Gastrocnemius medialis (tissue), 4 donors: ENCODE measurements at regions not wholly inside any gene's neighbourhood (a gene's known extent, or its start where the extent isn't known, plus 50 kb on each side); places are given as distances from the start of the nearest gene placed in this dataset.

Experiments used
- ATAC-seq, 2 donors: fragments of 150-250 bp; one replicate each; pipeline ENCODE4 v1.9.1; 2016
- DNase-seq, 2 donors: peaks; one replicate each; pipeline ENCODE4 v3.0.0-alpha.2; 2019
- H3K27ac ChIP-seq, 4 donors: fragments of 200-600 bp; sonication (generic); 1 replicate in 1 of 4; 2 replicates in 3 of 4; pipeline ENCODE4 v1.5.1; 2016 to 2018; ENCODE audit warnings: mild to moderate bottlenecking in 2 of 4, moderate library complexity in 1 of 4
- H3K27me3 ChIP-seq, 3 donors: fragments of 200-600 bp; sonication (generic) in 2 of 3; 1 replicate in 1 of 3; 2 replicates in 2 of 3; pipeline versions ENCODE4 v1.5.1 to v1.6.0; 2016 to 2019; ENCODE audit warnings: mild to moderate bottlenecking in 1 of 3, moderate library complexity in 1 of 3
- H3K36me3 ChIP-seq, 2 donors: fragments of 200-600 bp; sonication (generic) in 1 of 2; one replicate each; pipeline ENCODE4 v1.5.1; 2017 to 2018
- H3K4me1 ChIP-seq, 2 donors: fragments of 200-600 bp; sonication (generic) in 1 of 2; one replicate each; pipeline ENCODE4 v1.5.1; 2016 to 2017; ENCODE audit warnings: mild to moderate bottlenecking in 2 of 2
- H3K4me3 ChIP-seq, 4 donors: fragments of 200-600 bp; sonication (generic) in 3 of 4; 1 replicate in 1 of 4; 2 replicates in 3 of 4; pipeline ENCODE4 v1.5.1; 2016 to 2019; ENCODE audit warnings: mild to moderate bottlenecking in 2 of 4
- H3K9me3 ChIP-seq, 3 donors: fragments of 200-600 bp; sonication (generic) in 2 of 3; 1 replicate in 1 of 3; 2 replicates in 2 of 3; pipeline ENCODE4 v1.5.1; 2016 to 2019
- POLR2A ChIP-seq, 2 donors: fragments of 450-650 bp; IDR thresholded peaks; one replicate each; pipeline ENCODE4 v1.6.1; 2017; ENCODE audit warnings: antibody characterized with exemption in 2 of 2, mild to moderate bottlenecking in 2 of 2, moderate library complexity in 2 of 2
- in situ Hi-C, 4 donors: fragments of 200-750 bp; cut with MboI; loops; one replicate each; pipeline versions ENCODE4 v1.15.0 to v1.8.0; 2017; ENCODE audit warnings: low sequenced_read_pairs in 4 of 4
- intact Hi-C: fragments of 100-400 bp; cut with DNase I; formaldehyde crosslinking; loops from one replicate; pipeline ENCODE4 v1.15.1; 2023; ENCODE audit warnings: low total_unique reads
- TF ChIP-seq, protein P1 (sequence below), 5 experiments: fragments of 450-650 bp in 3 of 5; fragments of 200-600 bp in 2 of 5; sonication (generic) in 2 of 5; IDR thresholded peaks in 4 of 5; conservative IDR thresholded peaks in 1 of 5; 1 replicate in 4 of 5; 2 replicates in 1 of 5; pipeline ENCODE4 v1.5.1; 2016 to 2019; ENCODE audit warnings: antibody characterized with exemption in 5 of 5, mild to moderate bottlenecking in 3 of 5, moderate library complexity in 3 of 5

DNA sequence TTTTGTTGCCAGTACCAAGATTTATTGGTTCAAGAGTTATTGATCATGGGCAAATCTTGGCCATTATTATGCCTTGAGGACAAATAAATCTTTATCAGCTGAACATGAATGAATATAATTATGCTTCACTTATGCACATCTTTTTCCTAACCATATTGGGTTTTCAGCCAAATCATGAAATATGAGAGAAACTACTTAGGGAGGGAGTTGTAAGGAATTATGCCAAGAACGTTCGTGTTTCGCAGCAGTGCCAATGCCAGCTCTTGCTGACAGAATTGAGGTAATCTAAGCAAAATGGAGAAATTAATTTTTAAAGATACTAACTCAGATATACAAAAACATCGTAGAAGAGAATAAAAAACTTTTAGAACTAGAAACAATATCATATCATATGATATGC, 301.1 kb upstream of the SASH1 start:
- in situ Hi-C loops: no loop called here
- DNase-seq (no peak), ATAC-seq (no peak)
- H3K4me1 ChIP-seq: no peaks in the 10 kb centered on the region
- no peaks in the 10 kb centered on the region for H3K9me3 ChIP-seq
- no peaks in the 10 kb centered on the region for H3K27me3 ChIP-seq
- no peak overlapping the region for H3K27ac ChIP-seq
- intact Hi-C loops: no loop called here
- no peaks in the 10 kb centered on the region for H3K36me3 ChIP-seq
- TF ChIP-seq POLR2A (IDR thresholded peaks at IDR 0.05): no peak
- TF ChIP-seq, protein P1, sequence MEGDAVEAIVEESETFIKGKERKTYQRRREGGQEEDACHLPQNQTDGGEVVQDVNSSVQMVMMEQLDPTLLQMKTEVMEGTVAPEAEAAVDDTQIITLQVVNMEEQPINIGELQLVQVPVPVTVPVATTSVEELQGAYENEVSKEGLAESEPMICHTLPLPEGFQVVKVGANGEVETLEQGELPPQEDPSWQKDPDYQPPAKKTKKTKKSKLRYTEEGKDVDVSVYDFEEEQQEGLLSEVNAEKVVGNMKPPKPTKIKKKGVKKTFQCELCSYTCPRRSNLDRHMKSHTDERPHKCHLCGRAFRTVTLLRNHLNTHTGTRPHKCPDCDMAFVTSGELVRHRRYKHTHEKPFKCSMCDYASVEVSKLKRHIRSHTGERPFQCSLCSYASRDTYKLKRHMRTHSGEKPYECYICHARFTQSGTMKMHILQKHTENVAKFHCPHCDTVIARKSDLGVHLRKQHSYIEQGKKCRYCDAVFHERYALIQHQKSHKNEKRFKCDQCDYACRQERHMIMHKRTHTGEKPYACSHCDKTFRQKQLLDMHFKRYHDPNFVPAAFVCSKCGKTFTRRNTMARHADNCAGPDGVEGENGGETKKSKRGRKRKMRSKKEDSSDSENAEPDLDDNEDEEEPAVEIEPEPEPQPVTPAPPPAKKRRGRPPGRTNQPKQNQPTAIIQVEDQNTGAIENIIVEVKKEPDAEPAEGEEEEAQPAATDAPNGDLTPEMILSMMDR (IDR thresholded peaks at IDR 0.05 in 4 of 5, conservative IDR thresholded peaks at IDR 0.05 in 1 of 5): no peak
- no peak overlapping the region for H3K4me3 ChIP-seq

DNA sequence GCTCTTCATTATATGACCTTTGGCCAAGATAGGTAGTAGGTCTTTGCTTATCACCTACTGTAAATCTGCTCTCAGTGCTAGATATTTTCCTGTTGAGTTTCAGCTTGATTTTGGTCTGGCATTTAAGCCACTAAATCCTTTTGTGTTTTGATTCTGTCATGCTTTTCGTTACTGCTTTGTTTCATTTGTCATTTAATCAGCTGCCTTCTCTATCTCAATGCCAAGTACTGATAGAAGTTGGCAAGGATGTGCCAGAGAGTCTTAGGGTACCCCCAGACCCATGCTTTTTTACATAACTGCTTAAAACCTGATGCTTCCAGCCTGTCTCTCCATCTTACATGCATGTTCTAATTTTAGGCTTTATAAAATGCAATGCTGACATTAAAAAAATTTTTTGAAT, 300.1 kb upstream of the SASH1 start:
- TF ChIP-seq, protein P1 (IDR thresholded peaks at IDR 0.05 in 4 of 5, conservative IDR thresholded peaks at IDR 0.05 in 1 of 5): no peak
- TF ChIP-seq POLR2A (IDR thresholded peaks at IDR 0.05): no peak
- Histone ChIP-seq H3K9me3 (no peaks in the 10 kb centered on the region), H3K4me1 (no peaks in the 10 kb centered on the region), H3K36me3 (no peaks in the 10 kb centered on the region), H3K4me3 (no peak overlapping the region), H3K27ac (no peak overlapping the region), H3K27me3 (no peaks in the 10 kb centered on the region)
- intact Hi-C loops (no loop called here), in situ Hi-C loops (no loop called here)
- DNase-seq (no peak), ATAC-seq (no peak)

DNA sequence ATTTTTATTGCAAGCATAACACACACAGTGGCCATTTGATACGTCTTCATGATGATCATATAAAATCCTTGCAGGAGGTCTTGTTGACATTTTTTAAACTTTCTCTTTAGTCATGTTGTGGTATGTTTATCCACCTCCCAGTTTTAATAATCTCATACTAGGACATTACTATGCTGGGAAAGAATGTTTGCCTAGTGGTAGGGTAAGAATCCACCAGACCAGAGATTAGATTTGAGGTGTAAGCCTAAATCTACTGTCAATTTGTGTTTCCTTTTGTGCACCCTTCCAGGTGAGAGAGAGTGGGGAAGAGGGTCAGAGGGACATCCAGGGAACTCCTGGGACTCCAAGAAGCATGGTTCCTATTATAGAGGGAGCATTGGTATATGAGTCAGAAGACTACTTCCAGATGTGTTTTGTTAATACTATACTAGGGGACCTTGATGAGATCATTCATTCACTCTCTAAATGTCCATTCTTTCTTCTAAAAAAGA, 298.3 kb upstream of the SASH1 start:
- no peak overlapping the region for H3K27ac ChIP-seq
- DNase-seq (no peak), ATAC-seq (no peak)
- H3K4me3 ChIP-seq: no peak overlapping the region
- no peaks in the 10 kb centered on the region for H3K27me3 ChIP-seq
- in situ Hi-C loops (no loop called here), intact Hi-C loops (no loop called here)
- no peaks in the 10 kb centered on the region for H3K9me3 ChIP-seq
- no peaks in the 10 kb centered on the region for H3K4me1 ChIP-seq
- no peak for TF ChIP-seq POLR2A (IDR thresholded peaks at IDR 0.05)
- TF ChIP-seq, protein P1 (IDR thresholded peaks at IDR 0.05 in 4 of 5, conservative IDR thresholded peaks at IDR 0.05 in 1 of 5): no peak
- no peaks in the 10 kb centered on the region for H3K36me3 ChIP-seq

DNA sequence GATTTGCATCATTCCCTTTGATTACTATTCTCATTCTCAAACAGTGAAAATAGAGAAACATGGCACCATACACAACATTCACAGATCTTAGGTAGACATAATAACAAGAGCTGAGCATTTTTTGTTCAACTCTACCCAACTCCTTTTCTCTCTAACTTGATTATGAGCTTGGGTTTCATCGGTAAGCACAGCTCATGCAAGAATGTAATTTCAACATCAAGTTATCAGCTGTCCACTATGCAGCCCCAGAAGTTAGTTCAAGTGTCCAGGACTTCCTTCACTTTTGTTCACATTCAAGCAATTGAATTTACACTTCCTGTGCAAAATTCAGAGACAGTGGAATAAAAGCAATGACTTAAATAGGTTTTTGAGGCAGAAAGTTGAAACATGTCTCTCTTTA, 297.7 kb upstream of the SASH1 start:
- no peaks in the 10 kb centered on the region for H3K27me3 ChIP-seq
- no peak overlapping the region for H3K27ac ChIP-seq
- ATAC-seq (no peak), DNase-seq (no peak)
- no peaks in the 10 kb centered on the region for H3K9me3 ChIP-seq
- intact Hi-C loops (no loop called here), in situ Hi-C loops (no loop called here)
- H3K36me3 ChIP-seq: no peaks in the 10 kb centered on the region
- H3K4me3 ChIP-seq: no peak overlapping the region
- H3K4me1 ChIP-seq: no peaks in the 10 kb centered on the region
- TF ChIP-seq, protein P1 (IDR thresholded peaks at IDR 0.05 in 4 of 5, conservative IDR thresholded peaks at IDR 0.05 in 1 of 5): no peak
- TF ChIP-seq POLR2A (IDR thresholded peaks at IDR 0.05): no peak

DNA sequence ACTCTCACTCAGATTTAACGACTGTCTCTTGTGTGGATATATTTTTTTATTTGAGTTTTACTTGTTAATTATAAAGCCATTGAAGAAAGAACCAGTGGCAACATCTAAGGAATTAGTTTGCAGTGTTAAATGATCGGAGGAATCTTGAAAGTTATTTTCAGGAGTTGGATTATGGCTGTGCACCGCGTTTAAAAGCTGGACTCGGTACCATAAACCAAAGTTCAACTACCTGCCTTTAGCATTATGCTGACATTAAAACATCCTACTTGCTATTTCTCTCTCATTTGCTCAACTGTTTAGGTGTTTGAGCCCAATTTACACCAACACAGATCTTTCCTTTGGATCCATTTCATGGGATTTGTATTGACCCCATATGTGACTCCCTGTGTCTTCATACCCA, 289.4 kb upstream of the SASH1 start:
- DNase-seq (no peak), ATAC-seq (no peak)
- intact Hi-C loops (no loop called here), in situ Hi-C loops (no loop called here)
- H3K4me3 ChIP-seq: no peak overlapping the region
- H3K36me3 ChIP-seq: no peaks in the 10 kb centered on the region
- H3K27ac ChIP-seq: no peak overlapping the region
- no peaks in the 10 kb centered on the region for H3K4me1 ChIP-seq
- H3K9me3 ChIP-seq: no peaks in the 10 kb centered on the region
- no peaks in the 10 kb centered on the region for H3K27me3 ChIP-seq
- no peak for TF ChIP-seq POLR2A (IDR thresholded peaks at IDR 0.05)
- TF ChIP-seq, protein P1 (IDR thresholded peaks at IDR 0.05 in 4 of 5, conservative IDR thresholded peaks at IDR 0.05 in 1 of 5): no peak
